ENCODE measurements at regions not wholly inside any gene's neighbourhood (a gene's known extent, or its start where the extent isn't known, plus 50 kb on each side); places are given as distances from the start of the nearest gene placed in this dataset.

DNA sequence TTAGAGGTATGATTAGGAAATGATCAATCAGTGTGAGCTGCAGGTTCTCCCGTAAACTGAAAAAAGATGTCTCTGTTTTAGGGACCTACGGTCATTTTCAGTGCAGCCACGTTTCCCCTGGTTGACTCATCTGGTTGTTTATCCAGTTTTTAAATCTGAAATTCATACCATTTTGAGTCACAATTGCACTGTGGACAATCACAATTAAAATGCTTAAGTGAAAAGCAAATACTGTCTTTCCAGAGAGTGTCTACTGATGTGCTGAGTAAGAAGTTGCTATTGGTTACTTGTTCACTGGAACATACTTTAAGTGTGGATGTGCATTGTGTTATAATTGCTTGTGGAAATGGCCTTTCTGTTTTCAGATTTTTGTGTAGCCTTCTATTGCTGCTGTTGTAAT, 305.1 kb upstream of the SASH1 start:
- H3K27me3 ChIP-seq (ENCODE audit: insufficient read depth, low read length): no peaks in the 10 kb centered on the region; the same call in 1 of the 2 replicates
- no peaks in the 10 kb centered on the region for H3K4me1 ChIP-seq (ENCODE audit: control insufficient read depth in 1 of 2, insufficient read depth in 2 of 2, low read length in 2 of 2)
- no peaks in the 10 kb centered on the region for H3K9me2 ChIP-seq (ENCODE audit: insufficient read depth)
- intact Hi-C loops (cut with micrococcal nuclease): no loop called here
- ChIA-PET POLR2A (no interaction called here), RAD21 (ENCODE audit: low non-redundant PET in 1 of 2, low total read pairs in 2 of 2, uncharacterized antibody in 2 of 2, unreplicated experiment in 2 of 2) (no interaction called here), CTCF (no interaction called here)
- H2AFZ ChIP-seq (ENCODE audit: low read depth, low read length, poor library complexity, severe bottlenecking): no peak overlapping the region
- H3K9ac ChIP-seq (ENCODE audit: low read length): no peak overlapping the region
- H3K36me3 ChIP-seq (ENCODE audit: control insufficient read depth in 1 of 2, insufficient read depth in 2 of 2, low read length in 2 of 2): no peaks in the 10 kb centered on the region
- no peak for TF ChIP-seq TCF7L2 (IDR thresholded peaks at IDR 0.05; ENCODE audit: borderline replicate concordance, extremely low read depth, insufficient read depth, insufficient read length)
- TF ChIP-seq JUND (IDR thresholded peaks at IDR 0.05): no peak
- no peak for TF ChIP-seq ZFX (IDR thresholded peaks at IDR 0.05)
- TF ChIP-seq POLR2AphosphoS5 (IDR thresholded peaks at IDR 0.05; ENCODE audit: low read depth, low read length): no peak
- no peak for TF ChIP-seq FOSL1 (IDR thresholded peaks at IDR 0.05; ENCODE audit: low read depth)
- TF ChIP-seq ZNF274 (IDR thresholded peaks at IDR 0.05; ENCODE audit: low read depth, low read length): no peak
- no peak for TF ChIP-seq RAD21 (IDR thresholded peaks at IDR 0.05; ENCODE audit: low read depth)
- no peak for TF ChIP-seq SP1 (IDR thresholded peaks at IDR 0.05; ENCODE audit: low read depth)
- TF ChIP-seq, protein P1, sequence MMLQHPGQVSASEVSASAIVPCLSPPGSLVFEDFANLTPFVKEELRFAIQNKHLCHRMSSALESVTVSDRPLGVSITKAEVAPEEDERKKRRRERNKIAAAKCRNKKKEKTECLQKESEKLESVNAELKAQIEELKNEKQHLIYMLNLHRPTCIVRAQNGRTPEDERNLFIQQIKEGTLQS (IDR thresholded peaks at IDR 0.05): no peak
- TF ChIP-seq, protein P2, sequence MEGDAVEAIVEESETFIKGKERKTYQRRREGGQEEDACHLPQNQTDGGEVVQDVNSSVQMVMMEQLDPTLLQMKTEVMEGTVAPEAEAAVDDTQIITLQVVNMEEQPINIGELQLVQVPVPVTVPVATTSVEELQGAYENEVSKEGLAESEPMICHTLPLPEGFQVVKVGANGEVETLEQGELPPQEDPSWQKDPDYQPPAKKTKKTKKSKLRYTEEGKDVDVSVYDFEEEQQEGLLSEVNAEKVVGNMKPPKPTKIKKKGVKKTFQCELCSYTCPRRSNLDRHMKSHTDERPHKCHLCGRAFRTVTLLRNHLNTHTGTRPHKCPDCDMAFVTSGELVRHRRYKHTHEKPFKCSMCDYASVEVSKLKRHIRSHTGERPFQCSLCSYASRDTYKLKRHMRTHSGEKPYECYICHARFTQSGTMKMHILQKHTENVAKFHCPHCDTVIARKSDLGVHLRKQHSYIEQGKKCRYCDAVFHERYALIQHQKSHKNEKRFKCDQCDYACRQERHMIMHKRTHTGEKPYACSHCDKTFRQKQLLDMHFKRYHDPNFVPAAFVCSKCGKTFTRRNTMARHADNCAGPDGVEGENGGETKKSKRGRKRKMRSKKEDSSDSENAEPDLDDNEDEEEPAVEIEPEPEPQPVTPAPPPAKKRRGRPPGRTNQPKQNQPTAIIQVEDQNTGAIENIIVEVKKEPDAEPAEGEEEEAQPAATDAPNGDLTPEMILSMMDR (IDR thresholded peaks at IDR 0.05 in 2 of 3, conservative IDR thresholded peaks at IDR 0.05 in 1 of 3; ENCODE audit: borderline replicate concordance in 1 of 3, insufficient read depth in 1 of 3, low read depth in 2 of 3, low read length in 2 of 3): no peak
- TF ChIP-seq SIN3A (IDR thresholded peaks at IDR 0.05; ENCODE audit: low read depth): no peak
- TF ChIP-seq, protein P3, sequence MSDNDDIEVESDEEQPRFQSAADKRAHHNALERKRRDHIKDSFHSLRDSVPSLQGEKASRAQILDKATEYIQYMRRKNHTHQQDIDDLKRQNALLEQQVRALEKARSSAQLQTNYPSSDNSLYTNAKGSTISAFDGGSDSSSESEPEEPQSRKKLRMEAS (IDR thresholded peaks at IDR 0.05): no peak
- TF ChIP-seq POLR2A (IDR thresholded peaks at IDR 0.05; ENCODE audit: borderline replicate concordance, extremely low read depth, insufficient read depth, insufficient read length): no peak
- TF ChIP-seq EZH2 (IDR thresholded peaks at IDR 0.05): no peak
- H3K4me3 ChIP-seq (replicated peaks in 1 of 2; ENCODE audit: low read depth in 1 of 2, low read length in 2 of 2): no peak overlapping the region
- H3K9me3 ChIP-seq (ENCODE audit: control insufficient read depth in 1 of 2, insufficient read depth in 1 of 2, low read depth in 1 of 2, low read length in 2 of 2): no peaks in the 10 kb centered on the region
- H3K79me2 ChIP-seq (ENCODE audit: insufficient read depth, low read length): no peaks in the 10 kb centered on the region
- no peaks in the 10 kb centered on the region for H4K20me1 ChIP-seq (ENCODE audit: insufficient read depth)
- DNase-seq (ENCODE audit: low read depth, low spot score) (no peak), ATAC-seq (no peak)
- H3K4me2 ChIP-seq (ENCODE audit: low read length): no peak overlapping the region
- no TSS peak for BruUV-seq (replicated peaks)
- H3K27ac ChIP-seq (ENCODE audit: low read depth, low read length): no peak overlapping the region
